Liver (tissue), 8 donors: ENCODE measurements at regions not wholly inside any gene's neighbourhood (a gene's known extent, or its start where the extent isn't known, plus 50 kb on each side); places are given as distances from the start of the nearest gene placed in this dataset.

Experiments used
- DNase-seq: peaks from one replicate; pipeline ENCODE4 v3.0.0-alpha.2; 2017; ENCODE audit warnings: low spot score
- H3K27ac ChIP-seq, 2 donors: one replicate each; pipeline ENCODE4 v1.7.0; 2013; ENCODE audit warnings: inconsistent platforms in 2 of 2, low read length in 2 of 2, control low read depth in 1 of 2, low read depth in 1 of 2, mild to moderate bottlenecking in 1 of 2
- H3K27me3 ChIP-seq, 4 donors: one replicate each; pipeline versions ENCODE4 v1.6.1 to v1.7.0; 2013; ENCODE audit warnings: low read length in 3 of 4, inconsistent platforms in 1 of 4, mild to moderate bottlenecking in 1 of 4, moderate library complexity in 1 of 4; ENCODE audit not compliant: control insufficient read depth in 4 of 4, insufficient read depth in 4 of 4
- H3K36me3 ChIP-seq, 4 donors: one replicate each; pipeline versions ENCODE4 v1.6.1 to v1.7.0; 2013; ENCODE audit warnings: low read length in 3 of 4, mild to moderate bottlenecking in 3 of 4, low read depth in 1 of 4, moderate library complexity in 1 of 4; ENCODE audit not compliant: control insufficient read depth in 4 of 4, insufficient read depth in 3 of 4
- H3K4me1 ChIP-seq, 4 donors: one replicate each; pipeline versions ENCODE4 v1.6.1 to v1.7.0; 2013; ENCODE audit warnings: low read length in 3 of 4, mild to moderate bottlenecking in 3 of 4, moderate library complexity in 1 of 4; ENCODE audit not compliant: control insufficient read depth in 4 of 4, insufficient read depth in 4 of 4
- H3K4me3 ChIP-seq, 3 donors: one replicate each; pipeline versions ENCODE4 v1.6.1 to v1.7.0; 2013; ENCODE audit warnings: low read length in 3 of 3, control low read depth in 1 of 3, low read depth in 1 of 3, mild to moderate bottlenecking in 1 of 3
- H3K9ac ChIP-seq, 2 donors: one replicate each; pipeline ENCODE4 v1.7.0; 2013; ENCODE audit warnings: low read length in 2 of 2, mild to moderate bottlenecking in 2 of 2, moderate library complexity in 2 of 2, control low read depth in 1 of 2, low read depth in 1 of 2
- H3K9me3 ChIP-seq, 4 donors: one replicate each; pipeline versions ENCODE4 v1.6.1 to v1.7.0; 2013; ENCODE audit warnings: low read length in 3 of 4; ENCODE audit not compliant: control insufficient read depth in 4 of 4
- FOXA1 ChIP-seq: IDR thresholded peaks from 2 replicates; pipeline ENCODE4 v1.6.1; 2016; ENCODE audit warnings: antibody characterized with exemption
- FOXA2 ChIP-seq: IDR thresholded peaks from 2 replicates; pipeline ENCODE4 v1.6.1; 2016; ENCODE audit warnings: antibody characterized with exemption
- GABPA ChIP-seq, 2 donors: IDR thresholded peaks in 1 of 2; conservative IDR thresholded peaks in 1 of 2; 2 replicates each; pipeline ENCODE4 v1.6.1; 2016; ENCODE audit warnings: antibody characterized with exemption in 2 of 2, mild to moderate bottlenecking in 1 of 2, moderate library complexity in 1 of 2
- HNF4A ChIP-seq, 2 donors: conservative IDR thresholded peaks; 2 replicates each; pipeline ENCODE4 v1.6.1; 2016; ENCODE audit warnings: antibody characterized with exemption in 2 of 2, mild to moderate bottlenecking in 2 of 2
- HNF4G ChIP-seq: IDR thresholded peaks from 2 replicates; pipeline ENCODE4 v1.6.1; 2016; ENCODE audit warnings: antibody characterized with exemption
- JUND ChIP-seq, 2 donors: IDR thresholded peaks; 2 replicates each; pipeline ENCODE4 v1.6.1; 2016; ENCODE audit warnings: antibody characterized with exemption in 2 of 2
- RAD21 ChIP-seq, 2 donors: IDR thresholded peaks; 2 replicates each; pipeline ENCODE4 v1.6.1; 2016; ENCODE audit warnings: antibody characterized with exemption in 2 of 2, mild to moderate bottlenecking in 2 of 2
- RXRA ChIP-seq, 2 donors: IDR thresholded peaks; 2 replicates each; pipeline ENCODE4 v1.6.1; 2017 to 2018; ENCODE audit warnings: antibody characterized with exemption in 2 of 2, mild to moderate bottlenecking in 1 of 2
- SP1 ChIP-seq: IDR thresholded peaks from 2 replicates; pipeline ENCODE4 v1.6.1; 2018; ENCODE audit warnings: antibody characterized with exemption, mild to moderate bottlenecking
- TAF1 ChIP-seq: conservative IDR thresholded peaks from 2 replicates; pipeline ENCODE4 v1.6.1; 2016; ENCODE audit warnings: antibody characterized with exemption, mild to moderate bottlenecking
- YY1 ChIP-seq: IDR thresholded peaks from 2 replicates; pipeline ENCODE4 v1.6.1; 2016; ENCODE audit warnings: antibody characterized with exemption, mild to moderate bottlenecking
- WGBS: extraction: QIAGEN DNeasy Blood & Tissue Kit; methylation state at CpG from one replicate; pipeline ENCODE4 v1.1.7; 2013; 5-methylcytosine and 5-hydroxymethylcytosine counted together
- TF ChIP-seq, protein P1 (sequence below): IDR thresholded peaks from 2 replicates; pipeline ENCODE4 v1.6.1; 2016; ENCODE audit warnings: antibody characterized with exemption, mild to moderate bottlenecking
- TF ChIP-seq, protein P2 (sequence below): IDR thresholded peaks from 2 replicates; pipeline ENCODE4 v1.6.1; 2016; ENCODE audit warnings: antibody characterized with exemption
- TF ChIP-seq, protein P3 (sequence below): fragments of 150-350 bp; IDR thresholded peaks from 2 replicates; pipeline ENCODE4 v1.5.1; 2017; ENCODE audit warnings: improper control_type of control experiment, low read depth, low read length; ENCODE audit not compliant: missing input control
- TF ChIP-seq, protein P4 (sequence below): IDR thresholded peaks from 2 replicates; pipeline ENCODE4 v1.6.1; 2016; ENCODE audit warnings: antibody characterized with exemption
- donor health status: healthy.
- donor health status: healthy.
- donor health status: healthy.
- donor health status: healthy.
- donor health status: healthy.

DNA sequence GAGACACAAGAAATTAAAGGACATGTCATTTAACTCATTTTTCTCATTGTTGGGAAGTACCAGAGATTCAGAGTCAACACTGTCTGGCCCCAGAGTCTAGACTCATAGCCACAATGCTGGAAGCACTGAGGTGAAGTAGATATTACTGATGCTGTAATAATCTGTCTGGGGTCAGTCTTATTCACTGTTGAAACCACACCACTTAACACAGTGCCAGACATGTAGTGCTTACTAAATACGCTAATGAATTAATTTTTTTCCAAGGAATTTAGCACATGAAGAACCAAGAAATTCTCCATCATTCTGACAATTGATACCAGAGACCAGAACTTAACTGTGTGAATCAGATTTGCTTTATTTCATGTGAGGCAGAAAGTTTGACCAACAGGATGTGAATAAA lies 150.8 kb upstream of the STAC start:
- TF ChIP-seq FOXA1 (no peak), GABPA (IDR thresholded peaks at IDR 0.05 in 1 of 2, conservative IDR thresholded peaks at IDR 0.05 in 1 of 2) (no peak), TAF1 (no peak)
- TF ChIP-seq, protein P1, sequence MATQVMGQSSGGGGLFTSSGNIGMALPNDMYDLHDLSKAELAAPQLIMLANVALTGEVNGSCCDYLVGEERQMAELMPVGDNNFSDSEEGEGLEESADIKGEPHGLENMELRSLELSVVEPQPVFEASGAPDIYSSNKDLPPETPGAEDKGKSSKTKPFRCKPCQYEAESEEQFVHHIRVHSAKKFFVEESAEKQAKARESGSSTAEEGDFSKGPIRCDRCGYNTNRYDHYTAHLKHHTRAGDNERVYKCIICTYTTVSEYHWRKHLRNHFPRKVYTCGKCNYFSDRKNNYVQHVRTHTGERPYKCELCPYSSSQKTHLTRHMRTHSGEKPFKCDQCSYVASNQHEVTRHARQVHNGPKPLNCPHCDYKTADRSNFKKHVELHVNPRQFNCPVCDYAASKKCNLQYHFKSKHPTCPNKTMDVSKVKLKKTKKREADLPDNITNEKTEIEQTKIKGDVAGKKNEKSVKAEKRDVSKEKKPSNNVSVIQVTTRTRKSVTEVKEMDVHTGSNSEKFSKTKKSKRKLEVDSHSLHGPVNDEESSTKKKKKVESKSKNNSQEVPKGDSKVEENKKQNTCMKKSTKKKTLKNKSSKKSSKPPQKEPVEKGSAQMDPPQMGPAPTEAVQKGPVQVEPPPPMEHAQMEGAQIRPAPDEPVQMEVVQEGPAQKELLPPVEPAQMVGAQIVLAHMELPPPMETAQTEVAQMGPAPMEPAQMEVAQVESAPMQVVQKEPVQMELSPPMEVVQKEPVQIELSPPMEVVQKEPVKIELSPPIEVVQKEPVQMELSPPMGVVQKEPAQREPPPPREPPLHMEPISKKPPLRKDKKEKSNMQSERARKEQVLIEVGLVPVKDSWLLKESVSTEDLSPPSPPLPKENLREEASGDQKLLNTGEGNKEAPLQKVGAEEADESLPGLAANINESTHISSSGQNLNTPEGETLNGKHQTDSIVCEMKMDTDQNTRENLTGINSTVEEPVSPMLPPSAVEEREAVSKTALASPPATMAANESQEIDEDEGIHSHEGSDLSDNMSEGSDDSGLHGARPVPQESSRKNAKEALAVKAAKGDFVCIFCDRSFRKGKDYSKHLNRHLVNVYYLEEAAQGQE, result no peak

DNA sequence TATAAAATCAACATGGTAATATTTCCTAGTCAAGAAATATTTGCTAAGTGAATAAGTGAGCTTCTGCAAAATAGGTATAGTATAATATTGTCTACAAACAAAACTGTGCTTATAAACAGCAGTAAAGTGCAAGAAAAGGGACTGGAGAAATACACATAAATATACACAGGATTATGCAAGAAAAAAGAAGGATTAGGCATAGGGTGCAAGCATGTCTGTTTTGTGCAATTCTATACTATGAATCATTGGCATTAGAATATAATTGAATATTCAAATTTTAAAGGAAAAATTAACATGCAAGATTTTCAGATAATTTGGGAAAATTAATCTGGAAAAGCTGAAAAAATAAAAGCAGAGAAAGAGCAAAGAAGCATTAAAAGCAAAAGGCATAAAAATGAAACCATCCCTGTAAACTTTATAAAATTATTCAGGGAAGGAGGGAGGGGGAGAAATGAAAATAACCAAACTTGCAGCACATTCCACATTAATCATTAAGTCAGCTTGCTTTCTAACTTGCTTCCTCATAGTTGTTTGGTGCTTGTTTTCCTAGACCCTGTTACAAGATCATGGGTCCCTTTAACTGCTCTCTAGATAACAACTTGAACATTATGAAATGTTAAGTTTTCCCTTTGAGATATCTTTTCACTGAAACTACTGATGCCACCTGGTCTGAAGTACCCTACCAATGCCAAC lies 147.4 kb upstream of the STAC start:
- Histone ChIP-seq H3K36me3 (no peaks in the 10 kb centered on the region), H3K27me3 (no peaks in the 10 kb centered on the region), H3K4me1 (no peaks in the 10 kb centered on the region), H3K27ac (no peak overlapping the region), H3K9me3 (peaks cover 0 to 4% (median 0%) of the 10 kb centered on the region in 4 donors), H3K4me3 (no peak overlapping the region), H3K9ac (no peak overlapping the region)
- TF ChIP-seq, protein P2, sequence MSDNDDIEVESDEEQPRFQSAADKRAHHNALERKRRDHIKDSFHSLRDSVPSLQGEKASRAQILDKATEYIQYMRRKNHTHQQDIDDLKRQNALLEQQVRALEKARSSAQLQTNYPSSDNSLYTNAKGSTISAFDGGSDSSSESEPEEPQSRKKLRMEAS, result no peak
- no peak for DNase-seq

More for the DNA sequence above, 150.8 kb upstream of the STAC start:
- H3K27me3 ChIP-seq, result no peaks in the 10 kb centered on the region
- H3K4me1 ChIP-seq, result no peaks in the 10 kb centered on the region
- no peaks in the 10 kb centered on the region for H3K9me3 ChIP-seq
- no peak for DNase-seq
- no peak overlapping the region for H3K9ac ChIP-seq
- 80% methylated on average over 1 of the region's 1 CpG for WGBS
- no peaks in the 10 kb centered on the region for H3K36me3 ChIP-seq
- H3K27ac ChIP-seq, result no peak overlapping the region
- H3K4me3 ChIP-seq, result no peak overlapping the region

DNA sequence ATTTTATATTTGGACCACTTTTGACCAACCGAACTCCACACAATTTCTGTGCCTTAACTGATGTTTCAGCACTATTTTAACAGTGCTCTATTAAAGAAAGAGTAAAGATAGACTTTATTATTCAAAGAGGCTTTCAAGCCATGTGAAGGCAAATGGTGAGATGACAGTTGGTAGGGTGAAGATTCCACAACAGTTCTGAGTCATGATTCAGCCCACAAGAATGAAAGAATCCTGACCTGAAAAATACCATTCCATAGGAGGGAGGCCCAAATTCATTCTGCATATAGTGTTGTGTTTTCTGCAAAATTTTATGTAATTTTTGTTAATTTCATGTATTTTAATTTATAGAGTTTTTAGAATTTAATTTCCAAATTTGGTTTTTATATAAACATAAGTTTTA lies 135.6 kb upstream of the STAC start:
- no peak overlapping the region for H3K27ac ChIP-seq
- no peaks in the 10 kb centered on the region for H3K9me3 ChIP-seq
- H3K36me3 ChIP-seq, result no peaks in the 10 kb centered on the region
- H3K4me3 ChIP-seq, result no peak overlapping the region
- H3K9ac ChIP-seq, result no peak overlapping the region
- H3K27me3 ChIP-seq, result no peaks in the 10 kb centered on the region
- DNase-seq, result no peak
- TF ChIP-seq RXRA (IDR thresholded peaks at IDR 0.05) (no peak), YY1 (no peak), SP1 (no peak), GABPA (IDR thresholded peaks at IDR 0.05 in 1 of 2, conservative IDR thresholded peaks at IDR 0.05 in 1 of 2) (no peak), HNF4A (conservative IDR thresholded peaks at IDR 0.05) (no peak), HNF4G (no peak), FOXA2 (no peak), JUND (IDR thresholded peaks at IDR 0.05) (no peak), TAF1 (no peak), RAD21 (IDR thresholded peaks at IDR 0.05) (no peak), FOXA1 (no peak)
- TF ChIP-seq, protein P3, sequence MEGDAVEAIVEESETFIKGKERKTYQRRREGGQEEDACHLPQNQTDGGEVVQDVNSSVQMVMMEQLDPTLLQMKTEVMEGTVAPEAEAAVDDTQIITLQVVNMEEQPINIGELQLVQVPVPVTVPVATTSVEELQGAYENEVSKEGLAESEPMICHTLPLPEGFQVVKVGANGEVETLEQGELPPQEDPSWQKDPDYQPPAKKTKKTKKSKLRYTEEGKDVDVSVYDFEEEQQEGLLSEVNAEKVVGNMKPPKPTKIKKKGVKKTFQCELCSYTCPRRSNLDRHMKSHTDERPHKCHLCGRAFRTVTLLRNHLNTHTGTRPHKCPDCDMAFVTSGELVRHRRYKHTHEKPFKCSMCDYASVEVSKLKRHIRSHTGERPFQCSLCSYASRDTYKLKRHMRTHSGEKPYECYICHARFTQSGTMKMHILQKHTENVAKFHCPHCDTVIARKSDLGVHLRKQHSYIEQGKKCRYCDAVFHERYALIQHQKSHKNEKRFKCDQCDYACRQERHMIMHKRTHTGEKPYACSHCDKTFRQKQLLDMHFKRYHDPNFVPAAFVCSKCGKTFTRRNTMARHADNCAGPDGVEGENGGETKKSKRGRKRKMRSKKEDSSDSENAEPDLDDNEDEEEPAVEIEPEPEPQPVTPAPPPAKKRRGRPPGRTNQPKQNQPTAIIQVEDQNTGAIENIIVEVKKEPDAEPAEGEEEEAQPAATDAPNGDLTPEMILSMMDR, result no peak
- TF ChIP-seq, protein P4, sequence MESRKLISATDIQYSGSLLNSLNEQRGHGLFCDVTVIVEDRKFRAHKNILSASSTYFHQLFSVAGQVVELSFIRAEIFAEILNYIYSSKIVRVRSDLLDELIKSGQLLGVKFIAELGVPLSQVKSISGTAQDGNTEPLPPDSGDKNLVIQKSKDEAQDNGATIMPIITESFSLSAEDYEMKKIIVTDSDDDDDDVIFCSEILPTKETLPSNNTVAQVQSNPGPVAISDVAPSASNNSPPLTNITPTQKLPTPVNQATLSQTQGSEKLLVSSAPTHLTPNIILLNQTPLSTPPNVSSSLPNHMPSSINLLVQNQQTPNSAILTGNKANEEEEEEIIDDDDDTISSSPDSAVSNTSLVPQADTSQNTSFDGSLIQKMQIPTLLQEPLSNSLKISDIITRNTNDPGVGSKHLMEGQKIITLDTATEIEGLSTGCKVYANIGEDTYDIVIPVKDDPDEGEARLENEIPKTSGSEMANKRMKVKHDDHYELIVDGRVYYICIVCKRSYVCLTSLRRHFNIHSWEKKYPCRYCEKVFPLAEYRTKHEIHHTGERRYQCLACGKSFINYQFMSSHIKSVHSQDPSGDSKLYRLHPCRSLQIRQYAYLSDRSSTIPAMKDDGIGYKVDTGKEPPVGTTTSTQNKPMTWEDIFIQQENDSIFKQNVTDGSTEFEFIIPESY, result no peak
- TF ChIP-seq, protein P1, result no peak
- H3K4me1 ChIP-seq, result no peaks in the 10 kb centered on the region
- 93% methylated on average over 1 of the region's 1 CpG for WGBS
